ENCODE measurements at regions not wholly inside any gene's neighbourhood (a gene's known extent, or its start where the extent isn't known, plus 50 kb on each side); places are given as distances from the start of the nearest gene placed in this dataset.

GRCh38 chr16:79821911-79822310, 221.4 kb upstream of the MAF start:
- no peak overlapping the region for H3K27ac Mint-ChIP-seq
- DNase-seq (ENCODE audit: low spot score) (no peak), ATAC-seq (no peak)
- H3K4me1 Mint-ChIP-seq, result no peaks in the 10 kb centered on the region
- POLR2A ChIA-PET, result no interaction called here
- CTCF ChIA-PET, result no interaction called here
- H3K36me3 Mint-ChIP-seq, result no peaks in the 10 kb centered on the region
- H3K27me3 Mint-ChIP-seq (ENCODE audit: low read depth), result no peaks in the 10 kb centered on the region
- no peak overlapping the region for H3K4me3 Mint-ChIP-seq
- TF ChIP-seq SP1 (CRISPR knock-in tag; conservative IDR thresholded peaks at IDR 0.05) (no peak), NFYB (CRISPR knock-in tag; conservative IDR thresholded peaks at IDR 0.05; ENCODE audit: low read depth) (no peak), EMX1 (CRISPR knock-in tag; IDR thresholded peaks at IDR 0.05) (no peak), RELA (CRISPR knock-in tag; IDR thresholded peaks at IDR 0.05; ENCODE audit: borderline replicate concordance) (no peak), MXD4 (CRISPR knock-in tag; IDR thresholded peaks at IDR 0.05; ENCODE audit: borderline replicate concordance) (no peak), E2F5 (CRISPR knock-in tag; IDR thresholded peaks at IDR 0.05) (no peak), JAZF1 (CRISPR knock-in tag; IDR thresholded peaks at IDR 0.05) (no peak), TCF7 (CRISPR knock-in tag; IDR thresholded peaks at IDR 0.05; ENCODE audit: low read depth) (no peak), ATF1 (CRISPR knock-in tag; IDR thresholded peaks at IDR 0.05) (no peak), ZNF232 (CRISPR knock-in tag; IDR thresholded peaks at IDR 0.05) (no peak), ZNF121 (CRISPR knock-in tag; IDR thresholded peaks at IDR 0.05) (no peak), FOXK1 (CRISPR knock-in tag; IDR thresholded peaks at IDR 0.05) (no peak)
- TF ChIP-seq, protein P1, sequence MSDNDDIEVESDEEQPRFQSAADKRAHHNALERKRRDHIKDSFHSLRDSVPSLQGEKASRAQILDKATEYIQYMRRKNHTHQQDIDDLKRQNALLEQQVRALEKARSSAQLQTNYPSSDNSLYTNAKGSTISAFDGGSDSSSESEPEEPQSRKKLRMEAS (CRISPR knock-in tag; IDR thresholded peaks at IDR 0.05), result no peak
- TF ChIP-seq, protein P2, sequence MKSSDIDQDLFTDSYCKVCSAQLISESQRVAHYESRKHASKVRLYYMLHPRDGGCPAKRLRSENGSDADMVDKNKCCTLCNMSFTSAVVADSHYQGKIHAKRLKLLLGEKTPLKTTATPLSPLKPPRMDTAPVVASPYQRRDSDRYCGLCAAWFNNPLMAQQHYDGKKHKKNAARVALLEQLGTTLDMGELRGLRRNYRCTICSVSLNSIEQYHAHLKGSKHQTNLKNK (CRISPR knock-in tag; IDR thresholded peaks at IDR 0.05), result no peak
- H3K9me3 Mint-ChIP-seq, result peaks cover 4% of the 10 kb centered on the region

- ChIA-PET POLR2A (no interaction called here), CTCF (no interaction called here)
- Mint-ChIP-seq H3K36me3 (no peaks in the 10 kb centered on the region), H3K27ac (no peak overlapping the region), H3K4me3 (no peak overlapping the region), H3K4me1 (no peaks in the 10 kb centered on the region), H3K9me3 (peaks cover 8% of the 10 kb centered on the region), H3K27me3 (ENCODE audit: low read depth) (no peaks in the 10 kb centered on the region)
- no peak for ATAC-seq
- TF ChIP-seq ZNF219 (CRISPR knock-in tag; IDR thresholded peaks at IDR 0.05; ENCODE audit: borderline replicate concordance) (no peak), SOX15 (CRISPR knock-in tag; IDR thresholded peaks at IDR 0.05) (no peak), ZNF281 (CRISPR knock-in tag; IDR thresholded peaks at IDR 0.05) (no peak), ZNF396 (CRISPR knock-in tag; IDR thresholded peaks at IDR 0.05; ENCODE audit: borderline replicate concordance) (no peak), RELA (CRISPR knock-in tag; IDR thresholded peaks at IDR 0.05; ENCODE audit: borderline replicate concordance) (no peak)
- TF ChIP-seq, protein P3, sequence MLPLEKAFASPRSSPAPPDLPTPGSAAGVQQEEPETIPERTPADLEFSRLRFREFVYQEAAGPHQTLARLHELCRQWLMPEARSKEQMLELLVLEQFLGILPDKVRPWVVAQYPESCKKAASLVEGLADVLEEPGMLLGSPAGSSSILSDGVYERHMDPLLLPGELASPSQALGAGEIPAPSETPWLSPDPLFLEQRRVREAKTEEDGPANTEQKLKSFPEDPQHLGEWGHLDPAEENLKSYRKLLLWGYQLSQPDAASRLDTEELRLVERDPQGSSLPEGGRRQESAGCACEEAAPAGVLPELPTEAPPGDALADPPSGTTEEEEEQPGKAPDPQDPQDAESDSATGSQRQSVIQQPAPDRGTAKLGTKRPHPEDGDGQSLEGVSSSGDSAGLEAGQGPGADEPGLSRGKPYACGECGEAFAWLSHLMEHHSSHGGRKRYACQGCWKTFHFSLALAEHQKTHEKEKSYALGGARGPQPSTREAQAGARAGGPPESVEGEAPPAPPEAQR (CRISPR knock-in tag; IDR thresholded peaks at IDR 0.05), result no peak
- DNase-seq (ENCODE audit: low spot score), result no peak
Measured at GRCh38 chr16:79816081-79816497, 215.6 kb upstream of the MAF start.

- peaks cover 10% of the 10 kb centered on the region for H3K4me1 Mint-ChIP-seq
- CTCF ChIA-PET, result no interaction called here
- TF ChIP-seq GABPB1 (CRISPR knock-in tag; IDR thresholded peaks at IDR 0.05), result no peak
- TF ChIP-seq, protein P4, sequence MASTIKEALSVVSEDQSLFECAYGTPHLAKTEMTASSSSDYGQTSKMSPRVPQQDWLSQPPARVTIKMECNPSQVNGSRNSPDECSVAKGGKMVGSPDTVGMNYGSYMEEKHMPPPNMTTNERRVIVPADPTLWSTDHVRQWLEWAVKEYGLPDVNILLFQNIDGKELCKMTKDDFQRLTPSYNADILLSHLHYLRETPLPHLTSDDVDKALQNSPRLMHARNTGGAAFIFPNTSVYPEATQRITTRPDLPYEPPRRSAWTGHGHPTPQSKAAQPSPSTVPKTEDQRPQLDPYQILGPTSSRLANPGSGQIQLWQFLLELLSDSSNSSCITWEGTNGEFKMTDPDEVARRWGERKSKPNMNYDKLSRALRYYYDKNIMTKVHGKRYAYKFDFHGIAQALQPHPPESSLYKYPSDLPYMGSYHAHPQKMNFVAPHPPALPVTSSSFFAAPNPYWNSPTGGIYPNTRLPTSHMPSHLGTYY (CRISPR knock-in tag; IDR thresholded peaks at IDR 0.05), result no peak
- TF ChIP-seq GRHL2 (CRISPR knock-in tag; IDR thresholded peaks at IDR 0.05; ENCODE audit: insufficient replicate concordance, severe bottlenecking), result no peak
- TF ChIP-seq ZNF232 (CRISPR knock-in tag; IDR thresholded peaks at IDR 0.05), result no peak
- TF ChIP-seq, protein P5, sequence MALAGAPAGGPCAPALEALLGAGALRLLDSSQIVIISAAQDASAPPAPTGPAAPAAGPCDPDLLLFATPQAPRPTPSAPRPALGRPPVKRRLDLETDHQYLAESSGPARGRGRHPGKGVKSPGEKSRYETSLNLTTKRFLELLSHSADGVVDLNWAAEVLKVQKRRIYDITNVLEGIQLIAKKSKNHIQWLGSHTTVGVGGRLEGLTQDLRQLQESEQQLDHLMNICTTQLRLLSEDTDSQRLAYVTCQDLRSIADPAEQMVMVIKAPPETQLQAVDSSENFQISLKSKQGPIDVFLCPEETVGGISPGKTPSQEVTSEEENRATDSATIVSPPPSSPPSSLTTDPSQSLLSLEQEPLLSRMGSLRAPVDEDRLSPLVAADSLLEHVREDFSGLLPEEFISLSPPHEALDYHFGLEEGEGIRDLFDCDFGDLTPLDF (CRISPR knock-in tag; IDR thresholded peaks at IDR 0.05), result no peak
- no peak for TF ChIP-seq CTCF (IDR thresholded peaks at IDR 0.05)
- no peak for TF ChIP-seq TP53 (CRISPR knock-in tag; IDR thresholded peaks at IDR 0.05)
Measured at GRCh38 chr16:79815049-79815448, 214.5 kb upstream of the MAF start.

More at GRCh38 chr16:79815049-79815448, 214.5 kb upstream of the MAF start:
- DNase-seq (ENCODE audit: low spot score) (no peak), ATAC-seq (no peak)
- Mint-ChIP-seq H3K4me3 (no peak overlapping the region), H3K9me3 (peaks cover 11% of the 10 kb centered on the region), H3K27me3 (ENCODE audit: low read depth) (no peaks in the 10 kb centered on the region), H3K36me3 (no peaks in the 10 kb centered on the region), H3K27ac (no peak overlapping the region)
- POLR2A ChIA-PET, result no interaction called here

Data from WTC11 (cell line).